ENCODE measurements at regions not wholly inside any gene's neighbourhood (a gene's known extent, or its start where the extent isn't known, plus 50 kb on each side); places are given as distances from the start of the nearest gene placed in this dataset.

GRCh38 chr1:38611664-38612211 is 247.8 kb downstream of the RRAGC start:
- TF ChIP-seq CTCF (IDR thresholded peaks at IDR 0.05; ENCODE audit: low read depth, low read length) = no peak
- no peak for DNase-seq (ENCODE audit: extremely low read depth, low read depth)

- no peak for DNase-seq (ENCODE audit: extremely low read depth, low read depth)
- no peak for TF ChIP-seq CTCF (IDR thresholded peaks at IDR 0.05; ENCODE audit: low read depth, low read length)
These were observed 250.2 kb downstream of the RRAGC start for GRCh38 chr1:38609166-38610025.

- TF ChIP-seq CTCF (IDR thresholded peaks at IDR 0.05; ENCODE audit: low read depth, low read length) = peak; percentile 13
- DNase-seq (ENCODE audit: extremely low read depth, low read depth) = no peak
These were observed 251.2 kb downstream of the RRAGC start for GRCh38 chr1:38608202-38608864.

GRCh38 chr1:38607526-38607925 is 252.0 kb downstream of the RRAGC start:
- TF ChIP-seq CTCF (IDR thresholded peaks at IDR 0.05; ENCODE audit: low read depth, low read length) = no peak
- DNase-seq (ENCODE audit: extremely low read depth, low read depth) = no peak

- TF ChIP-seq CTCF (IDR thresholded peaks at IDR 0.05; ENCODE audit: low read depth, low read length) = no peak
These were observed 254.5 kb downstream of the RRAGC start for GRCh38 chr1:38605063-38605462.

GRCh38 chr1:38603907-38604306 is 255.7 kb downstream of the RRAGC start:
- no peak for DNase-seq (ENCODE audit: extremely low read depth, low read depth)
- no peak for TF ChIP-seq CTCF (IDR thresholded peaks at IDR 0.05; ENCODE audit: low read depth, low read length)

More at GRCh38 chr1:38605063-38605462, 254.5 kb downstream of the RRAGC start:
- DNase-seq (ENCODE audit: extremely low read depth, low read depth) = no peak

GRCh38 chr1:38600905-38601304 is 258.7 kb downstream of the RRAGC start:
- TF ChIP-seq CTCF (IDR thresholded peaks at IDR 0.05; ENCODE audit: low read depth, low read length) = no peak
- no peak for DNase-seq (ENCODE audit: extremely low read depth, low read depth)

Measured in AG09319 (cell line).